NOMO-1 treated with dmso at 0.1 percent for 144 hours (cell line): ENCODE measurements at regions not wholly inside any gene's neighbourhood (a gene's known extent, or its start where the extent isn't known, plus 50 kb on each side); places are given as distances from the start of the nearest gene placed in this dataset.

Experiments used
- DNase-seq: peaks from one replicate; lab custom pipeline; 2025; ENCODE audit not compliant: unreplicated experiment; lab: John Stamatoyannopoulos, UW

DNA sequence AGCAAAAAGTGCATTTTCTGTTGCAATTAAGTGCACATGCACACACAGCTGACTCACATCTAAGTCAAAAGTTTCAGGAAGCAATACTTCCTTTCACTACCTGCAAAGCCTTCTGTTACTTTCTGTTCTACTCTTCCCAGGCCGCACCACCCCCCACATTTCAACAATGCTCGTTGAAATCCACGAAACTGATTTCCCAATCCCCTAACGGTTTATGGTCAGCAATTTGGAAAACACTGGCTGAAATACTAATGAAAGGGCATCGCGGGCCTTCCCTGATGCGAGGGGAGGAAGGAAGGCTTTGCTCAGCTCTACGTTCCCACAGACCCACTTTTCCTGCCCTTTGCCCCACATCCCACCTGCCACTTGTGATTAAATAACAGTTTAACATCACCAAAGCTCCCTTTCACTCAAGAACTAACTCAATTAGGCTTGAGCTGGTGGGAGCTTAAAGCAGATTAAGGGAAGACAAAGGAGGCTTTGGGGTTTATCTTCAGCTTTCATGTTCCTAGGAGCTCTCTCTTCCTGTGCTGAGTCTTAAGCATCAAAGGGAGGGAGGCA lies 243.2 kb upstream of the RAB4A start:
- peak; percentile 92 for DNase-seq

- no peak for DNase-seq
Measured at GRCh38 chr1:229028544-229028943, 242.4 kb upstream of the RAB4A start.

DNA sequence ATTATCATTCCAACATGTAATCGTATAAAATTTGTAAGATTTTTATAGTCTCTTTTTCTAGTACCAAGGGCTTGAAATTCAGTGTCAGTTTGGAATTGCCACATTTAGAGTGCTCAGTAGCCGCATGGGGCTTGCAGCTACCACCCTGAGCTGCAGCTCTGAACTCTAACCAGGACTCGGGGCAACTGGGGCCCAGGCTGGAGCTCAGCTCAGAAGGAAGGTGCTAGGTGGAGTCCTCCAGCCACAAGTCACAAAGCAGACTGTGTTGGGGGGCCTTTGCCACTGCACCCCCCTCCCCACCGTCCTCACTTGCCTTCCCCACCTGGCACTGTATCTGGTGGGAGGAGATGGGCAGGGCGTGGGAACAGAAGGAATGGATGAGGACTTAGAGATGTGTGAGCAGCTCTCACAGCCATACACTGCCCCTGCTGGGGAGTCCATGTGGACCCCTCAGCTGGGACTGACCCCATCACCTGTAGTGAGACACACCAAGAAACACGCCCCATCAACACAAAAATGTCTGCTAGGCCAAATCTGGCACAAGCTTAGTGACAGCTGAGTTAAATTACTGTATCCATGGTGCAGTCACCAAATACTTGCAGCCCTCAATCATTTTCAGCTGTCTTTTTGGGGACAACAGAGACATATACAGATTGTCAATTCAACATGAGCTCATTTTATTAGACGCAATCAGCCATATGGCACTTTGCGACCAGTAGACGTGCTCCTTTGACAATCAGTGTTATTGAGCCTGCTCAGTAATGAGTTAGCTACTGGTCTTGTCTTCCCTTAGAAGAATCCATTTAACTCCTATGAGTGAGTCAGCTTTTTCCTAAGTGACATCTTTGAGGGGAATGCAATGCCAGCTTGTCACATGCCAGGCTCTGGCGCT lies 241.7 kb upstream of the RAB4A start:
- no peak for DNase-seq

GRCh38 chr1:229029879-229030235 lies 241.1 kb upstream of the RAB4A start:
- DNase-seq, result no peak

GRCh38 chr1:229030630-229031029 lies 240.3 kb upstream of the RAB4A start:
- no peak for DNase-seq

- peak; percentile 63 for DNase-seq
Measured at GRCh38 chr1:229031061-229031460, 239.8 kb upstream of the RAB4A start.

GRCh38 chr1:229031481-229032341 lies 239.2 kb upstream of the RAB4A start:
- no peak for DNase-seq

- no peak for DNase-seq
Measured at GRCh38 chr1:229032375-229032774, 238.5 kb upstream of the RAB4A start.

DNA sequence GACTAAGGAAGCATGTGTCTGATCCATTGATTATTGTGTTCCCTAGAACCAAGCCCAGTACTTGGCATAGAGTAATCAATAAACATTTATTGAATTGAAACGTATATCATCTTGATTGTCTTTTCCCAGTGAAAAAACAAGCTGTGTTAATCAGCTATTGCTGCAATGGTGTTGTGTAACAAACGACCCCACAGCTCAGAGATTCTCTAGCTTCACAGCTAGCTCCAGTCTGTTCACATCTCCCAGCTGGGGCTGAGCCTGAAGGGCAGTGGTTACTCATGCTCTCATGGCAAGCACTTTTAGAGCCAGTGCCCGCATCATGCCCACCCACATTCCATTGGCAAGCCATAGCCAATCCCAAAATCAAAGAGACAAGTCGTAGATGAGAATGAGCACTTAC lies 237.4 kb upstream of the RAB4A start:
- DNase-seq, result no peak

DNA sequence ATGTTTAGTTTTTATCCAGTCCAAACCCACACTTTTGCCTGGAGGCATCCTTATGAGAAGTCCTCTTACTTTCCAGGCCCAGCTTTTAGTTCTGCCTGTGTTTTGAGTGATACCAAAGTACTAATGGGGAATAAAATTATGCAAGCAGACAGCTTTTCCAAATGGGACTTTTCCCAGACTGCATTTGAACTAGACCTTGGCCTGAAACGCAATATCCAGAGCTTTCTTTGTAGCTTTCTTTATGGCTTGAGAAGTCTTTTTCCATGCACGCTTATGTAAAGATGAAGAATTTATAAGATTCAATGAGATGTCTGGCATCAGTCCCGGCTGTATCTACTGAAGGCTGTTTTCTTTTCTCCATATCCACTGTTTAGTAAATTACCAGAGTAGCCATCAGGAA lies 236.6 kb upstream of the RAB4A start:
- no peak for DNase-seq

GRCh38 chr1:229035054-229035747 lies 235.7 kb upstream of the RAB4A start:
- DNase-seq, result no peak

DNA sequence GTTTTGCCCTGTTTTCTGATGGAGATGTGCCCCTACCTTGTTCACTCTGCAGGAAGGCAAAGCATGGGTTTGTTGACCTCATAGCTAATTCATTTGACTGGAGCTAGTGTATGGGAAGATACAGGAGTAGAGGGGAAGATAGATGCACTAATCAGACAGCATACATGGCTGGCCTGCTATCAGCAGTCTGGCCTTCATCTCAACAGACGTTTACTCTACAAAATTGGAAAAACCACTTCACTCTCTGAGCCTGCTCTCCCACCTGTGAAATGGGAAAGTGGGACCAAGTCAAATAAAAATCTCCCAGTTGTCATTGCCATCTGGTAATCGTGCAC lies 235.2 kb upstream of the RAB4A start:
- DNase-seq, result no peak

DNA sequence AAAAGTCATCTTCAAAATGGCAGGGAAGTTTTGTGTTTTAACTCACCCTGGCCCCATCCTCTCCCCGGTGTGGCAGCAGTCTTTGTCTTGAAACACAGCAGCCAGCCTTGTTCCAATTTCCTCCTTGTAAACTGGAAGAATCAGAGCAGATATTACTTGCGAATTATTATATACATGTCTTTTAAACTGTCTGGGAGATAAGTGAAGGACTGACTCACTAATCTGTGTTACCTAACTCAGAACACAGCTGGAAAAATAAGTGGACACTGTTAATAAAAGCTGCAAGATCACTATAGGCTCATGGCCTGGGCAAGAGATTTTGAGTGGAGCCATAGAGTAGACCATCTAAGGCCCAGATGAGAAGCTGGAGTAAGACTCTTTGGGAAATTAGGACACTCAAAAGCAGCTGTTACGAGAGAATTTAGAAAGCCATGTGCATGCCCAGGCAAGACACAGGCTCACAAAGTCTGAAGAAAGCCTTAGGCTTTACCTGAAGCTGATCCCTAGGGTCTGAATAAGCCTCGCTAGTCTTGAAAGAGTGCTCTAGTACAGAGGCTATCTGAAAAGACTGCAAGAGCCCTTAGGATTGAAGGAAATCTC lies 233.0 kb upstream of the RAB4A start:
- DNase-seq, result no peak

DNA sequence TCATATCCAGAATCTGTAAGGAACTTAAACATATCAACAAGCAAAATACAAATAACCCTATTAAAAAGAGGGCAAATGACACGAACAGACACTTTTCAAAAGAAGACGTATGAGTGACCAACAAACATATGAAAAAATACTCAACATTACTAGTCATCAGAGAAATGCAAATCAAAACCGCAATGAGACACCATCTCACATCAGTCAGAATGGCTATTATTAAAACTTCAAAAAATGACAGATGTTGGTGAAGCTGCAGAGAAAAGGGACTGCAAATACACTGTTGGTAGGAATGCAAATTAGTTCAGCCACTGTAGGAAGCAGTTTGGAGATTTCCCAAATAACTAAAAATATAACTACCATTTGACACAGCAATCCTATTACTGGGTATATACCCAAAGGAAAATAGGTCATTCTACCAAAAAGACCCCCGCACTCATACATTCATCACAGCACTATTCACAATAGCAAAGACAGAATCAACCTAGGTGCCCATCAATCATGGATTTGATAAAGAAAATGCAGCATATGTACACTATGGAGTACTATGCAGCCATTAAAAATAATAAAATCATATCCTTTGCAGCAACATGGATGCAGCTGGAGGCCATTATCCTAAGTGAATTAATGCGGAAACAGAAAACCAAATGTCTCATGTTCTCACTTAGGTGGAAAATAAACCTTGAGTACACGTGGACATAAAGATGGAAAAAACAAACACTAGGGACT lies 230.1 kb upstream of the RAB4A start:
- no peak for DNase-seq

DNA sequence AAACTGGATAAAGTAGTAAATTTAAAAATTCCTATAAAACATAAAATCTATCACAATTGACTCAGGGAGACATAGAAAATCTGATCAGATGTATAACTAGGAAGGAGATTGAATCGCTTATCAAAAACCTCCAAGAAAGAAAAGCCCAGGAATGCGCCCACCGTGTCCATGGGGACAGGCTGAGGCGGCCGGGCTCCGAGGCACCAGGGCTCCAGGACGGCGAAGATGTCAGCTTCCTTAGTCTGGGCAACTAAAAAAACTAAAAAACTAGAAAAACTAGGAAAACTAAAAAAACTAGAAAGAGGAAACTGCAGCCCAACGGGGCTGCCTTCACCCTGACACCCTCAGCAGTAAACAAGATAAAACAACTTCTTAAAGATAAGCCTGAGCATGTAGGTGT lies 229.0 kb upstream of the RAB4A start:
- DNase-seq, result no peak

DNA sequence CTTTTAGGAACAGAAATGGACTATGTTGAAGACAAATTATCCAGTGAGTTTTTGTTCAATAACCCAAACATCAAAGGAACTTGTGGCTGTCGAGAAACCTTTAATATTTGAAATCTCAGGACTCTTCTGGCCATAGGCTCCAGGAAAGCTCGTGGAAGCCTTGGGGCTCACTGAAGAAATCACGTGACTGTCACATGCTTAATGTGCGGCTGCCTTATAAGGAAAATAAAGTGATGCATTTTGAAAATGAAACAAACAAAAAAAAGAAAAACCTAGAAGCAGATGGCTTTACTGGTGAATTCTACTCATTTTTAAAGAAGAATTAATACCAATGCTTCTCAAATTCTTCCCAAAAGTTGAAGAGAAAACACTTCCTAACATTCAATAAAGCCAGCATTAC lies 228.4 kb upstream of the RAB4A start:
- no peak for DNase-seq

GRCh38 chr1:229043115-229043514 lies 227.8 kb upstream of the RAB4A start:
- no peak for DNase-seq

DNA sequence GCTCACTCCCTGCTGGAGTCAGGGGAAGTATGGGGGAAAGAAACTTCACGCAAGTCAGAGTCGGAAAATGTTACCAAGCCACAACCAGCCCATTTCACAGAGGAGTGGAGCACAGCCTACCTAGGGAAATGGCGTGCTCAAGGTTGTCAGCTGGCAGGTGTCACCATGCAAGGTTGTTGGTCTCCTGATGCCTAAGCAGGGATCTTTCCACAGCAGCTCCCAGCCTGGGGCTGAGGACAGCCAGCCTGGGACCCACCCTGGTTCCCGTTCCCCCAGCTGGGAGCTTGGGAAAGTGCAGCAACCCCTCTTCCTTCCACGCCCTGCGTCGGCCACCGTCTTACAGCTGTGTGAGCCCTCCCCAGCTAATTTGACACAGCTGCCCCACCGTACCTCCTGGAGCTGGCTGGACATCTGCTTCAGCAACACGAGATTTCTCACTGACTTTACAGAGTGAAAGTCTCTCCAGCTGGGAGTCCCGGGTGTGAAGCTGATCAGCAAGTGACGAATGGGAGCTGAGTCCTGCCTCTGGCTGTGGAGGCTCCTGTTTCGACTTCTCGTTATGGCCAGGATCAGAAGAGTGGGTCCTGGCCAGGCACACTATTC lies 224.6 kb upstream of the RAB4A start:
- no peak for DNase-seq

DNA sequence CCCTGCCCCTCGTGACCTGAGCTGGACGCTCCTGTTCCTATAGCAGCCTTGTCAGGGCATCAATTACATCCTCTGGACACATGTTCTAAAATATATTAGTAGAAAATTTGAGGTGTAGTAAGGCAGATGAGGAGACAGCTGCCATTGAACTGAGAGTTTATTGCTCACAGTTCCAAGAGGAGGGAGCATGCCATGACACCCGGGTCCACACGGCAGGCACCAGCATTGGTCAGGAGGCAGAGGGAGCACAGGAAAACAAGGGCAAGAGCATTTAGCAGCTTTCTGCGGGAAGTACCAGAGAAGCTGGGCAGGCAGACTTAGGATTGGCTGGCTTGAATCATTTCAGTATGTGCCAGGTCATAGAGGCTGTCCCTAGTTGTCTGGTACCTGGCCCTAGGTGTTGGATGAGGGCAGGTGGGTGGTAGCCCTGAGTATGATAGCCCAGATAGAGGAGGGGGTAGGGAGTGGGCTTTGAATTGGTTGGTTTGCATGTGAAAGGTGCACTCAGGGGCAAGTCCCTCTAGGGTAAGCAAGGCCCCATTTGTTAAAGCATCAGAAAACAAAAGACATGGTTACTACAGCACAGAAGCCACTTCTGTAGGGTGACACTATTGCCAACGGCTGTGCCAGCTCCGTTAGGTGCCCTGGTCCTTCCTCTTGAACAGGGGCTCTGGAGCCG lies 223.6 kb upstream of the RAB4A start:
- DNase-seq, result no peak
